ENCODE measurements at regions not wholly inside any gene's neighbourhood (a gene's known extent, or its start where the extent isn't known, plus 50 kb on each side); places are given as distances from the start of the nearest gene placed in this dataset.

DNA sequence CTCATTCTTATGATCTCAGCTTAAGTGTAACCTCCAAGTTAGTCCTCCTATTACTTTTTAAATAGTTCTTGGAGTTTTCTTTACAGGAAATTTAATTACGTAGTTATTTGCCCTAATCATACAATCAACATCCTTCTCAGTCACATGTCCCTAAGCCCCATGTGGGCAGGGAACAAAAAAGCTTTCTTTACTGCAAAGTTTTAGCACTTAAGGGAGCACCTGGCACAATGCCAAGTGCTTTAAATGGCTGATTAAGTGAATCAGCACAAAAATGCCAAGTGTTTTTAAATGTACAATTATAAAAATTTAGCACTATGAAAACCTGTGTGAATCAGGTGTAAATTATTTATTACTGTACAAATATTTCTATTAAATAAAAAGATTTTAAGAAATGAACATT is 445.3 kb downstream of the C3orf38 start:
- TF ChIP-seq RAD21 (IDR thresholded peaks at IDR 0.05; ENCODE audit: low read depth) (no peak), REST (IDR thresholded peaks at IDR 0.05; ENCODE audit: low read depth) (no peak), TEAD4 (IDR thresholded peaks at IDR 0.05) (no peak), EGR1 (IDR thresholded peaks at IDR 0.05) (no peak), MAX (IDR thresholded peaks at IDR 0.05) (no peak), CREB1 (IDR thresholded peaks at IDR 0.05; ENCODE audit: low read depth) (no peak)
